GM19467 (cell line): ENCODE measurements at regions not wholly inside any gene's neighbourhood (a gene's known extent, or its start where the extent isn't known, plus 50 kb on each side); places are given as distances from the start of the nearest gene placed in this dataset.

Experiments
- ATAC-seq: cut with Tn5 transposase; IDR thresholded peaks from one replicate; pipeline ENCODE4 v1.9.1; 2021; ENCODE audit warnings: mild to moderate bottlenecking, moderate library complexity; ENCODE audit not compliant: unreplicated experiment

DNA sequence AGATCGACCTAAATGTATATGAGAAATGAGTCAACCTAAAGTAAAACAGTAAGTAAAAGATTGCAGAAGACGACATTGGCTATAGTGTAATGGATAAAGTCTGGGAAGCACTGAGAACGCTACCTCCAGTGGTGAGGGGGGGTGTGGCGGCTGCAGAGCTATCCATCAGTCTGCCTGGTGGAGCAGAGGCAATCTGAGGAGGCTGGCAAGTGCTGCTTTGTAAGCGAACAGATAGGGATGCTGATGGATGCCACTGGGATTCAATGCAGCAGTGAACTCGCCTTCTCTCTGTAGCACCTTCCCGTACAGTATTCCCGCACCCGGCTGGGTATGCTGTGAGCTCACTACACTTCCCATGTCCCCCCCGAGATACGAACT, 261.5 kb downstream of the NSG2 start:
- no peak for ATAC-seq

- no peak for ATAC-seq
Observed at GRCh38 chr5:174307656-174308271, 262.3 kb downstream of the NSG2 start.

DNA sequence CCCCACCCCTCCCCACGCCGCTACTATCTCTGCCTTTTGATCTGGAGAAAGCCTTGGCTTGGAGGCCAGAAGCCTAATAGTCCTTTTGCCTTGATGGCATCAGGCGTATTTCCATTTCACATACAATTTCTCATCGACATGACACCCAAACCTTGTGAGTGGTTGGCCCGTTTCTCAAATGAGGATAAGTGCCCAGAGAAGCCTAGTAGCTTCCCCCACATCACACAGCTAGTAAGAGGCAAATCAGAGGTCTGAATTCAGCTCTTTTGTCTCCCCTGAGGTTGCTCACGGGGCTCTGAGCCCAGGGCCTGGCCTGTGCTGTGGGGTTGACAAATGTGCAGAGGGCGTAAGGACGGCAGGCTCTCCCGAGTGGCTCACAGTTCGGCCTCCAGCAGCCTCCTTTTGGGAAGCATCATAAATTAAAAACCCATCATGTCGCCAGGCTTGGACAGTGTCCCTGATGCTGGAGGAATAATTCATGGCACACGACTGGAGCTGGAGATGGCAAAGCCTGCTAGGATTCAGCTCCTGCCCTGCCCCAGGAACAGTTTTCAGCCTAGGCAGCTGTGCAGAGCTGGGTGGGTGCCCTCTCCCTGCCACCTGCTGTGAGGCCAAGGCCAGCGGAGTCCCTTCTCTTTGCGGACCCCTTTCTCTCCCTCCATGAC, 263.8 kb downstream of the NSG2 start:
- no peak for ATAC-seq

GRCh38 chr5:174310243-174310642, 264.7 kb downstream of the NSG2 start:
- ATAC-seq, result no peak

GRCh38 chr5:174310706-174311105, 265.2 kb downstream of the NSG2 start:
- no peak for ATAC-seq

DNA sequence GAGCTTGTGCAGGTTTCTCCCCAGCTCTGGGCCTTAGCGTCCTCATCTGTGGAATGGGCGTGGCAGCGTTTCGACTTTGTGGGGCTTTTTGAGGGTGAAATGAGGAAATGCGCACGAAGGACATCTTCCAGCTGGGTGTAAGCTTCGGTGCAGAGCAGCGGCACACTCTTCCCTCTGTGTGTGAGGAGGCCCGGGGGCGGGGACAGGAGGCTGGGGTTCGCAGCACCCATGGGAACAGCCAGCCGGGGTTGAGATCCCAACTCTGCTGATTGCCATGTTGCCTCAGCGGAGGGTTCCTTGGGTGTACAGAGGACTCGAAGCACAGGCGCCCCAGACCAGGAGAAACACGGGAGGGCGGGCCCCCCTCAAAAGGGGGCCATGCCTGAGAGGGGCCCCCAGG, 265.6 kb downstream of the NSG2 start:
- no peak for ATAC-seq

GRCh38 chr5:174311531-174312269, 266.2 kb downstream of the NSG2 start:
- ATAC-seq, result no peak

GRCh38 chr5:174312270-174312617, 266.7 kb downstream of the NSG2 start:
- no peak for ATAC-seq

- no peak for ATAC-seq
Observed at GRCh38 chr5:174312641-174313040, 267.1 kb downstream of the NSG2 start.

DNA sequence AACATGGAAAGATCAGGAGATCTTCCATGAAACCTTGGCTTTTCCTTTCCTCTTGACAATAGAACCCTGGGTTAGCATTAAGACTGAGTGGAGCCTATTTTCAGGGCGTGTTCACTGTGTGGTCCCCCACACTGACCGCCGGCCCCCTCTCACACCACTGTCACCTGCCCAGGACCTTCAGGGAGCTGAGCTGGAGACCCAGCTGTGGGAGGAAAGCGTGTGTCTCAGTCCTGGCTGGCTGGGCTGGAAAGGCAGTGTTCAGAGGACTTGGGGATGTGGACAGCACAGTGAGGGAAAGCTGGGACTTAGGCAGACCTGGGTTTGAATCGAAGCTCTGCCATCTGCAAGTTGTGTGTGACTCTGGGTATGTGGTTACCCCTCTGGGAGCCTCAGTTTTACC, 268.1 kb downstream of the NSG2 start:
- ATAC-seq, result no peak

- ATAC-seq, result no peak
Observed at GRCh38 chr5:174314261-174314660, 268.8 kb downstream of the NSG2 start.

DNA sequence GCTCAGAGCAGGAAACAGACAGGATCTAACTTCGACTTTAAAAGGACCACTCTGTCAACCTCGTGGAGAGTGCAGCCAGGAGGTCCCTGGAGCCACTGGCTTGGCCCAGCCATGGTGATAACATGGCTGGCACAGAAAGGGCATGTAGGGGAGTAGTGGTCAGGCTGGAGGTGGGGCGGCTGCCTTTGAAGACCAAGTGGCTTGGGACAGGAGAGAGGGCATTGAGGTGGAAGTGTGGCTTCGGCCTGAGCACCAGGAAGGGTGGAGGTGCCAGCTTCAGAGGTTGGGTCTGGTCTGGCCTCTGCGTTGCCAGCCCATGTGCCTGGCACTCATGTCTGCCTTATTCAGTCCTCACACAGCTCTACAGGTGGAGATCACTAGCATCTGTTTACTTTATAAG, 270.0 kb downstream of the NSG2 start:
- no peak for ATAC-seq

DNA sequence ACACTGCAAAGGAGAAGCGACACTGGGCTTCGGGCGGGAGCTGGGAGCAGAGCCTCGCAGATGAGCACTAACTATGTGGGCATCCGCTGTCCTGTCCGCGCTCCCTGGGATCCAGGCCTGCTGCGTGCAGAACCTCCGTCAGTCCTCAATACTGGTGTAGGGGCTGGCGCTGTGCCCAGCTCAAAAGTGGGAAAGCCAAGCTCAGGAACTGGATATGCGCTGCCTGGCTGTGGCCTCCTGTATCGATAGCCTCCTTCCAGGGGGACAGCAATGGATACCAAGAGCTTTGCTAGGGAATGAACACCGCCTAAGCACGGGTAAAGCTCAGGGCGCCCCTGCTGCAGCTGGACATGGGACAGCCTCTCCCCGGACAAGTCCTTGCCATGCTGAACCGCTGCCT, 270.4 kb downstream of the NSG2 start:
- ATAC-seq, result no peak

GRCh38 chr5:174316326-174316725, 270.8 kb downstream of the NSG2 start:
- ATAC-seq, result no peak

- ATAC-seq, result no peak
Observed at GRCh38 chr5:174317256-174317894, 271.9 kb downstream of the NSG2 start.

DNA sequence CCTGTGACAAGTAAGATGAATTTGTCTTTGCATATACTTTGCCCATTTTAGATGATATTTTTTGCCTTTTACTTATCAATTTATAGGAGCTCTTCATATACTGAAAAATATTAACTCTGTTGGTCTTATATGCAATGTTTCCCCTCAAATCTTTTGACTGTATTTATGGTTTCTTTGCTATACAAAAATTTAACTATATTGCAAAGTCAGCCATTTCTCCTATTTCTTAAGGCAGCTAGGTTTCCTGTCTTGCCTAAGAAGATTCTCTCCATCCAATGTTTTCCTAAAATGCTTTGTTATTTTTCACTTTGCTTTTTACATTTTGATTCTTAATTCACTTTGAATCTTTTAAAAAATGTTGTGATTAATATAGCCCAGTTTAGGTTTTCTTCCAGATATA, 273.1 kb downstream of the NSG2 start:
- ATAC-seq, result no peak

- ATAC-seq, result no peak
Observed at GRCh38 chr5:174319551-174319950, 274.0 kb downstream of the NSG2 start.

DNA sequence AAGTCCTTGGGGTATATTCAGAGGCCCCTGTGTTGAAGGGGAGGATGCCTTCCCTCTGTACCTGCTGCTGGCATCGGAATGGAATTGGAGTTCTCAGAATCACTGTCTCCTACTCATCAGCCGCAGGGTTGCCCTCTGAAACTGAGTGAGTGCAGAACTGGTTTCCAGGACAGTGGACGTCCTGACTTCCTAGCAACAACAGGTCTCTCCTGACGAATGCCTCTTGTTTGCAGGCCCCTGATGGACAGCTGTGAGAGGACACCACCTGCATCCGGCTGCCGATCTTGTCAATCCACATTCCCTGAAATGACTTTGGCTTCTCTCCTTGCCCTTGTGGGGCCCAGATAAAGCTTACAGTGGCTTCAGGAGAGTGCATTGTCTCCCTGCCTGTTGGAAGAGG, 274.5 kb downstream of the NSG2 start:
- ATAC-seq, result no peak

GRCh38 chr5:174323878-174324281, 278.4 kb downstream of the NSG2 start:
- ATAC-seq, result no peak

GRCh38 chr5:174324680-174325079, 279.2 kb downstream of the NSG2 start:
- ATAC-seq, result no peak

DNA sequence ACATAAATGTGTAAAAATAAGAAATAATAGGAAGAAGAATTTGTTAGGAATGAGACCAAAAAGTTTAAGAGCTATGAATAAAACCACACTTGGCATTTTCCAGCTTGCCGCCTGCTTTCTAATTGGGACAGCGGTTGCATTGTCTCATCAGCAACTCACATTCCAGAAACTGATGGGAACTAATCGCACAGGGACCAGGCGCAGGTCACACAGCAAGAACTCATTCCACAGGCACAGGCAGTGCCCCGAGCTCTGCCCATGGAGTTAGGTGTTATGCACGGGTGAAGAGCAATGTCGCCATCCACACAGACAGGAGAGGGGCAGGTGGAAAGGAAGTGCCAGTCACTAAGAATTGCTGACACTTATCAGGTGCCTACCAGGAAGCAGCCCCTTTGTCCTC, 279.9 kb downstream of the NSG2 start:
- no peak for ATAC-seq

GRCh38 chr5:174325961-174326360, 280.5 kb downstream of the NSG2 start:
- ATAC-seq, result no peak
